GM23248 (cell line): ENCODE measurements at regions not wholly inside any gene's neighbourhood (a gene's known extent, or its start where the extent isn't known, plus 50 kb on each side); places are given as distances from the start of the nearest gene placed in this dataset.

Source experiments
- EZH2 ChIP-seq: fragments of 200-600 bp; sonication (generic); IDR thresholded peaks from 2 replicates; pipeline ENCODE4 v1.6.1; 2018; ENCODE audit warnings: antibody characterized with exemption, mild to moderate bottlenecking; ENCODE audit not compliant: insufficient read depth, poor library complexity, severe bottlenecking
- EZH2phosphoT487 ChIP-seq: fragments of 200-600 bp; sonication (generic); IDR thresholded peaks from 2 replicates; pipeline ENCODE4 v1.6.1; 2018; ENCODE audit warnings: antibody characterized with exemption, moderate library complexity, mild to moderate bottlenecking, low read depth; ENCODE audit not compliant: insufficient read depth

DNA sequence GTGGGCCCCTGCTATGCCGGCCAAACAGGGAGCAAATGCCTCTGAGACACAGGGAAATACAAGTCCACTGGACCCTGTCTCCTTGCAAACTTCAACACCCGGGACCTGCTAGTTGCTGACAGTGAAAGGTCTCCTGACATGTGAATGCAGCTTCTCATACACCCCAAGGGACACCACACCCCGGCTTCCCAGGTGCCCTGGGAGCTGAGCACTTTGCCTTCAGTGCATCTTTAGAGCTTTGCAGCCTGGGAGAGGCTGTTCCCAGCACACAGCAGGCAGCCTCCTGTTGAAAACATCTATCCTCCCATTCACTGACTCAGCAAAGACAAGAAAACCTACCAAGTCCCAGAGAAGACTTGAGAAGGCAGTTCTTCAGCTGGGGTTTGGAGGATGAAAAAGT lies 143.4 kb downstream of the COL6A3 start:
- no peak for TF ChIP-seq EZH2
- TF ChIP-seq EZH2phosphoT487: no peak
